HepG2 (cell line): ENCODE measurements at regions not wholly inside any gene's neighbourhood (a gene's known extent, or its start where the extent isn't known, plus 50 kb on each side); places are given as distances from the start of the nearest gene placed in this dataset.

Experiments used
- ATAC-seq: fragments of 200-7000 bp; cut with Tn5 transposase; 3 replicates; pipeline ENCODE4 v1.9.1; 2020; ENCODE audit warnings: mild to moderate bottlenecking, moderate library complexity
- BruUV-seq: library from RNA; stranded (reverse); fragments of 400-500 nt; replicated peaks from 2 replicates; lab custom pipeline; 2021; lab: Mats Ljungman, UMichigan
- CTCF ChIA-PET: fragments of 300-600 bp; formaldehyde crosslinking; extraction: SDS; loops from one replicate; lab custom pipeline; 2021; ENCODE audit warnings: low total read pairs, inconsistent platforms, low intra/inter-chr PET ratio; lab: Yijun Ruan, JAX
- POLR2A ChIA-PET: fragments of 350-600 bp; sonication (Branson Sonifier 250); formaldehyde crosslinking; loops from one replicate; lab custom pipeline; 2020; ENCODE audit warnings: antibody characterized with exemption, inconsistent platforms; lab: Yijun Ruan, JAX
- DNase-seq: peaks from one replicate; pipeline ENCODE4 v3.0.0-alpha.2; 2015; ENCODE audit warnings: low spot score
- FAIRE-seq: peaks from 3 replicates; lab custom pipeline; 2011; peaks lifted over from hg19 to GRCh38; lab: Jason Lieb, UNC
- H2AFZ ChIP-seq: one replicate; pipeline ENCODE4 v1.6.1; 2011; ENCODE audit warnings: low read length, inconsistent platforms
- H3K27ac ChIP-seq: fragments of 300-600 bp; 3 replicates; pipeline ENCODE4 v1.8.0; 2011; ENCODE audit warnings: mixed run types, mild to moderate bottlenecking, mixed read lengths, low read length, inconsistent platforms; ENCODE audit not compliant: insufficient read depth; ENCODE audit errors: extremely low read length
- H3K27me3 ChIP-seq, 2 experiments: fragments of 200-600 bp in 1 of 2; 2 replicates in 1 of 2; 3 replicates in 1 of 2; pipeline versions ENCODE4 v1.6.0 to v1.8.0; 2011; ENCODE audit warnings: low read length in 2 of 2, mild to moderate bottlenecking in 2 of 2, moderate library complexity in 2 of 2, inconsistent platforms in 1 of 2; ENCODE audit not compliant: insufficient read depth in 2 of 2, control insufficient read depth in 1 of 2
- H3K36me3 ChIP-seq, 2 experiments: fragments of 200-600 bp in 1 of 2; replicated peaks in 1 of 2; 2 replicates in 1 of 2; 3 replicates in 1 of 2; pipeline versions ENCODE4 v1.5.1 to v1.8.0; 2011; ENCODE audit warnings: low read length in 2 of 2, inconsistent platforms in 1 of 2; ENCODE audit not compliant: insufficient read depth in 2 of 2, control insufficient read depth in 1 of 2
- H3K4me1 ChIP-seq: 2 replicates; pipeline ENCODE4 v1.5.1; 2012; ENCODE audit warnings: low read length, inconsistent platforms; ENCODE audit not compliant: insufficient read depth
- H3K4me2 ChIP-seq: 2 replicates; pipeline ENCODE4 v1.6.0; 2011; ENCODE audit warnings: low read depth, low read length, inconsistent platforms
- H3K4me3 ChIP-seq, 3 experiments: fragments of 200-600 bp in 1 of 3; sonication (generic), shearing (Covaris generic) in 1 of 3; replicated peaks in 1 of 3; 2 replicates each; pipeline ENCODE4 v1.5.1; 2011 to 2016; ENCODE audit warnings: low read length in 3 of 3, inconsistent platforms in 2 of 3, low read depth in 2 of 3, mild to moderate bottlenecking in 2 of 3, control low read depth in 1 of 3, mixed read lengths in 1 of 3; ENCODE audit not compliant: insufficient read depth in 1 of 3
- H3K79me2 ChIP-seq: one replicate; pipeline ENCODE4 v1.6.1; 2011; ENCODE audit warnings: low read length, inconsistent platforms; ENCODE audit not compliant: insufficient read depth
- H3K9ac ChIP-seq: 2 replicates; pipeline ENCODE4 v1.6.0; 2011; ENCODE audit warnings: mild to moderate bottlenecking, low read depth, low read length, inconsistent platforms; ENCODE audit not compliant: insufficient read depth
- H3K9me3 ChIP-seq: 2 replicates; pipeline ENCODE4 v1.5.1; 2012; ENCODE audit warnings: mild to moderate bottlenecking, low read length
- H4K20me1 ChIP-seq: 2 replicates; pipeline ENCODE4 v1.6.0; 2011; ENCODE audit warnings: inconsistent platforms, mild to moderate bottlenecking, low read length, moderate library complexity; ENCODE audit not compliant: insufficient read depth
- CBX2 ChIP-seq, 2 experiments: fragments of 200-600 bp in 1 of 2; sonication (generic); formaldehyde crosslinking in 1 of 2; IDR thresholded peaks; 2 replicates each; pipeline versions ENCODE4 v1.7.0 to v1.8.1; 2018 to 2022; ENCODE audit warnings: low read depth in 2 of 2, low read length in 1 of 2, mild to moderate bottlenecking in 1 of 2, missing genetic modification reagents in 1 of 2
- GATAD2A ChIP-seq: IDR thresholded peaks from 2 replicates; pipeline ENCODE4 v1.6.1; 2016
- HOXA9 ChIP-seq: sonication (generic); formaldehyde crosslinking; IDR thresholded peaks from 2 replicates; pipeline ENCODE4 v1.8.1; 2022; ENCODE audit warnings: missing genetic modification reagents, mild to moderate bottlenecking, moderate library complexity, borderline replicate concordance
- MTF1 ChIP-seq: sonication (generic); formaldehyde crosslinking; IDR thresholded peaks from 2 replicates; pipeline ENCODE4 v1.5.0; 2020; ENCODE audit warnings: missing genetic modification reagents
- NFIC ChIP-seq: IDR thresholded peaks from 2 replicates; pipeline ENCODE4 v1.6.1; 2012; ENCODE audit warnings: mild to moderate bottlenecking, low read length, inconsistent platforms
- NR1H2 ChIP-seq: sonication (generic); formaldehyde crosslinking; IDR thresholded peaks from 2 replicates; pipeline ENCODE4 v1.8.1; 2022; ENCODE audit warnings: low read depth, missing genetic modification reagents, borderline replicate concordance
- PATZ1 ChIP-seq: sonication (generic); formaldehyde crosslinking; IDR thresholded peaks from 2 replicates; pipeline ENCODE4 v1.4.0; 2020; ENCODE audit warnings: missing genetic modification reagents
- RXRB ChIP-seq: IDR thresholded peaks from 2 replicates; pipeline ENCODE4 v1.6.1; 2016; ENCODE audit warnings: borderline replicate concordance, missing genetic modification reagents, missing compliant biosample characterization
- THAP7 ChIP-seq: sonication (generic); formaldehyde crosslinking; IDR thresholded peaks from 2 replicates; pipeline ENCODE4 v1.8.1; 2023; ENCODE audit warnings: mild to moderate bottlenecking, missing genetic modification reagents
- ZNF20 ChIP-seq: sonication (generic); formaldehyde crosslinking; IDR thresholded peaks from 2 replicates; pipeline ENCODE4 v1.4.0; 2020; ENCODE audit warnings: mild to moderate bottlenecking, moderate library complexity, missing genetic modification reagents
- ZNF451 ChIP-seq: sonication (generic); formaldehyde crosslinking; IDR thresholded peaks from 2 replicates; pipeline ENCODE4 v1.5.0; 2020; ENCODE audit warnings: mild to moderate bottlenecking, missing genetic modification reagents
- ZNF629 ChIP-seq: sonication (generic); formaldehyde crosslinking; conservative IDR thresholded peaks from 2 replicates; pipeline ENCODE4 v1.5.0; 2020; ENCODE audit warnings: missing genetic modification reagents
- ZNF75D ChIP-seq: sonication (generic); formaldehyde crosslinking; IDR thresholded peaks from 2 replicates; pipeline ENCODE4 v1.8.1; 2023; ENCODE audit warnings: missing genetic modification reagents, mild to moderate bottlenecking, borderline replicate concordance
- WGBS: methylation state at CpG from one replicate; pipeline ENCODE4 v1.1.6; 2017; ENCODE audit warnings: low lambda C conversion rate; 5-methylcytosine and 5-hydroxymethylcytosine counted together
- in situ Hi-C: cut with HindIII; loops from 2 replicates; pipeline ENCODE4 v1.10.0; 2017; ENCODE audit warnings: low pct_unique_long_range_greater_than_20kb; ENCODE audit not compliant: extremely low pct_ligation_motif_present
- intact Hi-C: fragments of 100-400 bp; cut with micrococcal nuclease; formaldehyde crosslinking; loops from one replicate; pipeline ENCODE4 v1.10.0; 2022; ENCODE audit not compliant: unreplicated experiment

GRCh38 chr5:2910401-2911175 lies 159.1 kb upstream of the IRX2 start:
- Histone ChIP-seq H3K4me2 (no peak overlapping the region), H3K4me1 (no peaks in the 10 kb centered on the region), H3K4me3 (no peak overlapping the region), H3K27ac (no peak overlapping the region), H3K9me3 (no peaks in the 10 kb centered on the region), H3K36me3 (no peaks in the 10 kb centered on the region), H3K9ac (no peak overlapping the region), H3K27me3 (no peaks in the 10 kb centered on the region), H2AFZ (no peak overlapping the region), H3K79me2 (no peaks in the 10 kb centered on the region), H4K20me1 (no peaks in the 10 kb centered on the region)
- in situ Hi-C loops (no loop called here), intact Hi-C loops (no loop called here)
- DNase-seq, result no peak
- ATAC-seq, result no peak
- TF ChIP-seq ZNF20 (CRISPR knock-in tag) (no peak), HOXA9 (CRISPR knock-in tag) (no peak), GATAD2A (CRISPR knock-in tag) (no peak), NR1H2 (CRISPR knock-in tag) (no peak), CBX2 (IDR thresholded peaks at IDR 0.05; ENCODE audit: low read depth, low read length) (no peak), CBX2 (CRISPR knock-in tag; IDR thresholded peaks at IDR 0.05; ENCODE audit: low read depth) (no peak), ZNF451 (CRISPR knock-in tag) (no peak), PATZ1 (no peak), ZNF629 (no peak), NFIC (no peak), RXRB (no peak), MTF1 (CRISPR knock-in tag) (no peak), THAP7 (CRISPR knock-in tag) (no peak), ZNF75D (CRISPR knock-in tag) (no peak)
- no TSS peak for BruUV-seq
- FAIRE-seq, result no peak
- 3% methylated on average over 5 of the region's 8 CpGs for WGBS
- ChIA-PET POLR2A (no interaction called here), CTCF (no interaction called here)
